K562 (cell line): ENCODE measurements at regions not wholly inside any gene's neighbourhood (a gene's known extent, or its start where the extent isn't known, plus 50 kb on each side); places are given as distances from the start of the nearest gene placed in this dataset.

Experiments used
- ATAC-seq: fragments of 200-7000 bp; cut with Tn5 transposase; 3 replicates; pipeline ENCODE4 v1.9.1; 2020; ENCODE audit warnings: moderate library complexity
- BruUV-seq: library from RNA; stranded (reverse); fragments of 400-500 nt; replicated peaks from 2 replicates; lab custom pipeline; 2021; lab: Mats Ljungman, UMichigan
- CTCF ChIA-PET: fragments of 300-600 bp; formaldehyde crosslinking; extraction: SDS; loops from one replicate; lab custom pipeline; 2021; ENCODE audit warnings: low intra/inter-chr PET ratio; lab: Yijun Ruan, JAX
- POLR2A ChIA-PET: fragments of 300-600, 350-650 bp; sonication (Branson Sonifier 250); formaldehyde crosslinking; extraction: SDS; loops from one replicate; lab custom pipeline; 2021; ENCODE audit warnings: antibody characterized with exemption, inconsistent platforms; lab: Yijun Ruan, JAX
- DNase-seq, 4 experiments: peaks; one replicate each; pipeline versions ENCODE4 v3.0.0 to v3.0.0-alpha.2; 2011 to 2018; ENCODE audit warnings: low spot score in 3 of 4, mixed read lengths in 3 of 4; ENCODE audit errors: extremely low read depth in 1 of 4
- FAIRE-seq: peaks from 2 replicates; lab custom pipeline; 2011; peaks lifted over from hg19 to GRCh38; lab: Jason Lieb, UNC
- H2AFZ ChIP-seq: 2 replicates; pipeline ENCODE4 v1.6.0; 2011; ENCODE audit warnings: low read depth, low read length, control low read depth, inconsistent platforms
- H3K27ac ChIP-seq: fragments of 200-600 bp; 3 replicates; pipeline ENCODE4 v1.8.0; 2011; ENCODE audit warnings: low read depth, mild to moderate bottlenecking, control low read depth, inconsistent platforms, low read length, moderate library complexity, mixed read lengths; ENCODE audit errors: extremely low read depth
- H3K27me3 ChIP-seq, 2 experiments: fragments of 300-600 bp in 1 of 2; 2 replicates in 1 of 2; 3 replicates in 1 of 2; pipeline versions ENCODE4 v1.6.0 to v1.8.0; 2011; ENCODE audit warnings: inconsistent platforms in 2 of 2, low read length in 2 of 2, mild to moderate bottlenecking in 1 of 2, mixed read lengths in 1 of 2, moderate library complexity in 1 of 2; ENCODE audit not compliant: control insufficient read depth in 2 of 2, insufficient read depth in 2 of 2
- H3K36me3 ChIP-seq: fragments of 300-600 bp; 3 replicates; pipeline ENCODE4 v1.8.0; 2011; ENCODE audit warnings: mild to moderate bottlenecking, low read length, inconsistent platforms; ENCODE audit not compliant: control insufficient read depth, insufficient read depth
- H3K4me1 ChIP-seq, 2 experiments: fragments of 200-600 bp in 1 of 2; replicated peaks in 1 of 2; 2 replicates in 1 of 2; 3 replicates in 1 of 2; pipeline versions ENCODE4 v1.5.1 to v1.8.0; 2011; ENCODE audit warnings: inconsistent platforms in 2 of 2, low read length in 2 of 2, mild to moderate bottlenecking in 1 of 2, mixed read lengths in 1 of 2, moderate library complexity in 1 of 2; ENCODE audit not compliant: control insufficient read depth in 2 of 2, insufficient read depth in 2 of 2
- H3K4me2 ChIP-seq: 2 replicates; pipeline ENCODE4 v1.6.1; 2011; ENCODE audit warnings: low read length, control low read depth, inconsistent platforms, mixed read lengths; ENCODE audit not compliant: insufficient read depth
- H3K4me3 ChIP-seq: fragments of 200-600 bp; sonication (generic), shearing (Covaris generic); 2 replicates; pipeline ENCODE4 v1.5.1; 2016; ENCODE audit warnings: control low read depth, inconsistent platforms
- H3K79me2 ChIP-seq: fragments of 200-600 bp; 3 replicates; pipeline ENCODE4 v1.8.0; 2011; ENCODE audit warnings: low read length, inconsistent platforms; ENCODE audit not compliant: control insufficient read depth, insufficient read depth
- H3K9ac ChIP-seq, 2 experiments: 2 replicates each; pipeline versions ENCODE4 v1.6.0 to v1.6.1; 2011; ENCODE audit warnings: low read depth in 2 of 2, low read length in 2 of 2, control low read depth in 1 of 2, inconsistent platforms in 1 of 2, mild to moderate bottlenecking in 1 of 2, mixed read lengths in 1 of 2; ENCODE audit not compliant: insufficient read depth in 1 of 2
- H3K9me1 ChIP-seq: one replicate; pipeline ENCODE4 v1.6.0; 2011; ENCODE audit warnings: inconsistent platforms, mild to moderate bottlenecking, low read length, moderate library complexity; ENCODE audit not compliant: control insufficient read depth, insufficient read depth
- H3K9me3 ChIP-seq: replicated peaks from 2 replicates; pipeline ENCODE4 v1.5.1; 2011; ENCODE audit warnings: low read depth, low read length, inconsistent platforms; ENCODE audit not compliant: control insufficient read depth, insufficient read depth
- H4K20me1 ChIP-seq: replicated peaks from 2 replicates; pipeline ENCODE4 v1.6.1; 2011; ENCODE audit warnings: low read length, inconsistent platforms, mixed read lengths; ENCODE audit not compliant: control insufficient read depth, insufficient read depth
- BCL6 ChIP-seq: fragments of 250-450 bp; sonication (Bioruptor Pico); IDR thresholded peaks from 2 replicates; pipeline ENCODE4 v1.4.0; 2020
- CREBBP ChIP-seq: IDR thresholded peaks from one replicate; pipeline ENCODE4 v1.6.1; 2012; ENCODE audit warnings: low read depth, mild to moderate bottlenecking, control low read depth, inconsistent platforms, low read length
- DACH1 ChIP-seq: fragments of 450-650 bp; IDR thresholded peaks from 2 replicates; pipeline ENCODE4 v1.6.1; 2018; ENCODE audit not compliant: partially characterized antibody
- DPF2 ChIP-seq: fragments of 450-650 bp; IDR thresholded peaks from 2 replicates; pipeline ENCODE4 v1.6.1; 2016
- EWSR1 ChIP-seq: fragments of 450-650 bp; IDR thresholded peaks from 2 replicates; pipeline ENCODE4 v1.6.1; 2018; ENCODE audit warnings: borderline replicate concordance, mild to moderate bottlenecking, low read depth, moderate library complexity; ENCODE audit not compliant: partially characterized antibody
- FOXK1 ChIP-seq: sonication (generic); formaldehyde crosslinking; IDR thresholded peaks from 2 replicates; pipeline ENCODE4 v1.8.0; 2022; ENCODE audit warnings: missing genetic modification reagents, mild to moderate bottlenecking, borderline replicate concordance
- HDAC6 ChIP-seq: IDR thresholded peaks from 2 replicates; pipeline ENCODE4 v1.6.1; 2012; ENCODE audit warnings: low read depth, mild to moderate bottlenecking, control low read depth, inconsistent platforms, low read length, moderate library complexity
- MCM5 ChIP-seq: fragments of 450-650 bp; IDR thresholded peaks from 2 replicates; pipeline ENCODE4 v1.6.1; 2016; ENCODE audit warnings: low read depth
- PHB ChIP-seq: fragments of 250-450 bp; sonication (Bioruptor Pico); IDR thresholded peaks from 2 replicates; pipeline ENCODE4 v1.5.0; 2021
- PML ChIP-seq: IDR thresholded peaks from 2 replicates; pipeline ENCODE4 v1.6.1; 2012; ENCODE audit warnings: low read length, inconsistent platforms
- RBM15 ChIP-seq: fragments of 200-400 bp; formaldehyde crosslinking; IDR thresholded peaks from 2 replicates; pipeline ENCODE4 v1.6.1; 2018; ENCODE audit warnings: mild to moderate bottlenecking, low read length, moderate library complexity; ENCODE audit not compliant: insufficient read depth
- SMAD4 ChIP-seq: fragments of 250-450 bp; sonication (Bioruptor Pico); conservative IDR thresholded peaks from 2 replicates; pipeline ENCODE4 v1.8.0; 2021; ENCODE audit warnings: inconsistent platforms, mild to moderate bottlenecking, moderate library complexity
- SREBF1 ChIP-seq: fragments of 150-350 bp; IDR thresholded peaks from 2 replicates; pipeline ENCODE4 v1.6.1; 2014; ENCODE audit warnings: antibody characterized with exemption, low read depth, low read length, borderline replicate concordance
- ZBTB12 ChIP-seq: fragments of 250-450 bp; sonication (Bioruptor Pico); IDR thresholded peaks from 2 replicates; pipeline ENCODE4 v1.4.0; 2020
- ZNF57 ChIP-seq: fragments of 450-650 bp; formaldehyde crosslinking; IDR thresholded peaks from 2 replicates; pipeline ENCODE4 v1.4.0; 2020; ENCODE audit warnings: mild to moderate bottlenecking, moderate library complexity
- WGBS: fragments of 100-300 bp; shearing (Covaris generic); methylation state at CpG from one replicate; pipeline ENCODE4 v1.1.6; 2016; ENCODE audit warnings: low coverage, mixed read lengths; ENCODE audit not compliant: insufficient coverage; ENCODE audit errors: missing lambda C conversion rate; 5-methylcytosine and 5-hydroxymethylcytosine counted together
- in situ Hi-C: fragments of 300-500 bp; cut with MboI; formaldehyde crosslinking; loops from 4 replicates; pipeline ENCODE4 v1.15.0; 2018; ENCODE audit warnings: inconsistent platforms, mixed read lengths
- intact Hi-C: fragments of 100-400 bp; cut with micrococcal nuclease; formaldehyde crosslinking; loops from 2 replicates; pipeline ENCODE4 v1.14.2; 2022
- TF ChIP-seq, protein P1 (sequence below): fragments of 450-650 bp; IDR thresholded peaks from 2 replicates; pipeline ENCODE4 v1.6.1; 2016; ENCODE audit warnings: borderline replicate concordance
- TF ChIP-seq, protein P2 (sequence below), 3 experiments: fragments of 200-800 bp in 1 of 3; fragments of 250-450 bp in 1 of 3; fragments of 450-650 bp in 1 of 3; sonication (Bioruptor Pico) in 1 of 3; sonication (Bioruptor generic) in 1 of 3; formaldehyde crosslinking in 1 of 3; IDR thresholded peaks; 2 replicates each; pipeline versions ENCODE4 v1.6.1 to v1.8.0; 2016 to 2022; ENCODE audit warnings: mild to moderate bottlenecking in 2 of 3, missing genetic modification characterization in 2 of 3, missing compliant biosample characterization in 1 of 3, moderate library complexity in 1 of 3

GRCh38 chr16:86215979-86216585 lies 294.2 kb upstream of the FOXF1 start:
- intact Hi-C loops, result no loop called here
- Histone ChIP-seq H3K27me3 (peaks cover 9 to 53% of the 10 kb centered on the region in 2 experiments; a peak in 3 of 5 replicates), H3K36me3 (no peaks in the 10 kb centered on the region), H2AFZ (no peak overlapping the region), H4K20me1 (peaks cover 6% of the 10 kb centered on the region; the same call in 1 of the 2 replicates), H3K4me3 (no peak overlapping the region), H3K9ac (no peak overlapping the region), H3K9me3 (no peaks in the 10 kb centered on the region), H3K79me2 (no peaks in the 10 kb centered on the region), H3K4me2 (no peak overlapping the region), H3K9me1 (no peaks in the 10 kb centered on the region), H3K4me1 (no peaks in the 10 kb centered on the region; a peak in 1 of 5 replicates), H3K27ac (no peak overlapping the region)
- BruUV-seq, result no TSS peak
- 3% methylated on average over 9 of the region's 9 CpGs for WGBS
- FAIRE-seq, result no peak
- in situ Hi-C loops, result no loop called here
- no peak for DNase-seq
- ChIA-PET CTCF (no interaction called here), POLR2A (interaction anchor here (0.7 to 1.7 kb wide), 3 partner anchors 10 to 60 kb away, joined by 3 to 4 read pairs (median 3); no protein-coding TSS in a partner anchor)
- ATAC-seq, result no peak
- TF ChIP-seq MCM5 (no peak), EWSR1 (no peak), ZNF57 (CRISPR knock-in tag) (no peak), ZBTB12 (CRISPR knock-in tag) (no peak), PHB (CRISPR knock-in tag) (no peak), CREBBP (no peak), DPF2 (no peak), SREBF1 (no peak), HDAC6 (no peak), RBM15 (no peak), PML (no peak), SMAD4 (CRISPR knock-in tag) (no peak), BCL6 (no peak), DACH1 (no peak), FOXK1 (CRISPR knock-in tag) (no peak)
- TF ChIP-seq, protein P1, sequence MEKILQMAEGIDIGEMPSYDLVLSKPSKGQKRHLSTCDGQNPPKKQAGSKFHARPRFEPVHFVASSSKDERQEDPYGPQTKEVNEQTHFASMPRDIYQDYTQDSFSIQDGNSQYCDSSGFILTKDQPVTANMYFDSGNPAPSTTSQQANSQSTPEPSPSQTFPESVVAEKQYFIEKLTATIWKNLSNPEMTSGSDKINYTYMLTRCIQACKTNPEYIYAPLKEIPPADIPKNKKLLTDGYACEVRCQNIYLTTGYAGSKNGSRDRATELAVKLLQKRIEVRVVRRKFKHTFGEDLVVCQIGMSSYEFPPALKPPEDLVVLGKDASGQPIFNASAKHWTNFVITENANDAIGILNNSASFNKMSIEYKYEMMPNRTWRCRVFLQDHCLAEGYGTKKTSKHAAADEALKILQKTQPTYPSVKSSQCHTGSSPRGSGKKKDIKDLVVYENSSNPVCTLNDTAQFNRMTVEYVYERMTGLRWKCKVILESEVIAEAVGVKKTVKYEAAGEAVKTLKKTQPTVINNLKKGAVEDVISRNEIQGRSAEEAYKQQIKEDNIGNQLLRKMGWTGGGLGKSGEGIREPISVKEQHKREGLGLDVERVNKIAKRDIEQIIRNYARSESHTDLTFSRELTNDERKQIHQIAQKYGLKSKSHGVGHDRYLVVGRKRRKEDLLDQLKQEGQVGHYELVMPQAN, result no peak
- TF ChIP-seq, protein P2, sequence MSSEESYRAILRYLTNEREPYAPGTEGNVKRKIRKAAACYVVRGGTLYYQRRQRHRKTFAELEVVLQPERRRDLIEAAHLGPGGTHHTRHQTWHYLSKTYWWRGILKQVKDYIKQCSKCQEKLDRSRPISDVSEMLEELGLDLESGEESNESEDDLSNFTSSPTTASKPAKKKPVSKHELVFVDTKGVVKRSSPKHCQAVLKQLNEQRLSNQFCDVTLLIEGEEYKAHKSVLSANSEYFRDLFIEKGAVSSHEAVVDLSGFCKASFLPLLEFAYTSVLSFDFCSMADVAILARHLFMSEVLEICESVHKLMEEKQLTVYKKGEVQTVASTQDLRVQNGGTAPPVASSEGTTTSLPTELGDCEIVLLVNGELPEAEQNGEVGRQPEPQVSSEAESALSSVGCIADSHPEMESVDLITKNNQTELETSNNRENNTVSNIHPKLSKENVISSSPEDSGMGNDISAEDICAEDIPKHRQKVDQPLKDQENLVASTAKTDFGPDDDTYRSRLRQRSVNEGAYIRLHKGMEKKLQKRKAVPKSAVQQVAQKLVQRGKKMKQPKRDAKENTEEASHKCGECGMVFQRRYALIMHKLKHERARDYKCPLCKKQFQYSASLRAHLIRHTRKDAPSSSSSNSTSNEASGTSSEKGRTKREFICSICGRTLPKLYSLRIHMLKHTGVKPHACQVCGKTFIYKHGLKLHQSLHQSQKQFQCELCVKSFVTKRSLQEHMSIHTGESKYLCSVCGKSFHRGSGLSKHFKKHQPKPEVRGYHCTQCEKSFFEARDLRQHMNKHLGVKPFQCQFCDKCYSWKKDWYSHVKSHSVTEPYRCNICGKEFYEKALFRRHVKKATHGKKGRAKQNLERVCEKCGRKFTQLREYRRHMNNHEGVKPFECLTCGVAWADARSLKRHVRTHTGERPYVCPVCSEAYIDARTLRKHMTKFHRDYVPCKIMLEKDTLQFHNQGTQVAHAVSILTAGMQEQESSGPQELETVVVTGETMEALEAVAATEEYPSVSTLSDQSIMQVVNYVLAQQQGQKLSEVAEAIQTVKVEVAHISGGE (CRISPR knock-in tag; IDR thresholded peaks at IDR 0.05), result no peak
